ENCODE measurements at regions not wholly inside any gene's neighbourhood (a gene's known extent, or its start where the extent isn't known, plus 50 kb on each side); places are given as distances from the start of the nearest gene placed in this dataset.
A peak's percentile ranks its signal among the peaks of the same experiment; 100 is the strongest.

GRCh38 chr2:120680136-120680761, 55.4 kb upstream of the GLI2 start:
- TF ChIP-seq POLR2A (IDR thresholded peaks at IDR 0.05) (no peak), CTCF (IDR thresholded peaks at IDR 0.05) (peak in 1 of 3 donors; percentile 84)
